Endothelial cell of umbilical vein (primary cell): ENCODE measurements at regions not wholly inside any gene's neighbourhood (a gene's known extent, or its start where the extent isn't known, plus 50 kb on each side); places are given as distances from the start of the nearest gene placed in this dataset.

Experiments used
- BruUV-seq: library from RNA; stranded (reverse); fragments of 400-500 nt; replicated peaks from 2 replicates; lab custom pipeline; 2021; lab: Mats Ljungman, UMichigan
- CTCF ChIA-PET: fragments of 300-600, 350-600 bp; sonication (Branson Sonifier 250); formaldehyde crosslinking; loops from one replicate; lab custom pipeline; 2021; ENCODE audit warnings: antibody characterized with exemption, inconsistent platforms; lab: Charles Lee
- POLR2A ChIA-PET: fragments of 300-600, 350-600 bp; sonication (Branson Sonifier 250); formaldehyde crosslinking; loops from one replicate; lab custom pipeline; 2021; ENCODE audit warnings: antibody characterized with exemption, inconsistent platforms; lab: Charles Lee
- DNase-seq: peaks from one replicate; pipeline ENCODE4 v3.0.0-alpha.2; 2011; ENCODE audit warnings: low read depth, low spot score
- FAIRE-seq: peaks from 2 replicates; lab custom pipeline; 2011; peaks lifted over from hg19 to GRCh38; lab: Jason Lieb, UNC
- H2AFZ ChIP-seq: 2 replicates; pipeline ENCODE4 v1.6.0; 2012; ENCODE audit warnings: low read depth, low read length, control low read depth, inconsistent platforms
- H3K27ac ChIP-seq: 2 replicates; pipeline ENCODE4 v1.5.1; 2011; ENCODE audit warnings: low read depth, mild to moderate bottlenecking, control low read depth, low read length, moderate library complexity; ENCODE audit not compliant: insufficient read depth
- H3K27me3 ChIP-seq, 2 experiments: 2 replicates each; pipeline versions ENCODE4 v1.6.0 to v1.6.1; 2011; ENCODE audit warnings: low read length in 2 of 2, mixed read lengths in 1 of 2; ENCODE audit not compliant: control insufficient read depth in 2 of 2, insufficient read depth in 2 of 2
- H3K36me3 ChIP-seq, 2 experiments: 2 replicates in 1 of 2; 3 replicates in 1 of 2; pipeline ENCODE4 v1.5.1; 2011; ENCODE audit warnings: low read length in 2 of 2, mild to moderate bottlenecking in 1 of 2, moderate library complexity in 1 of 2; ENCODE audit not compliant: control insufficient read depth in 2 of 2, insufficient read depth in 2 of 2; ENCODE audit errors: extremely low read depth in 1 of 2
- H3K4me1 ChIP-seq: 3 replicates; pipeline ENCODE4 v1.5.1; 2011; ENCODE audit warnings: mild to moderate bottlenecking, low read length; ENCODE audit not compliant: control insufficient read depth, insufficient read depth; ENCODE audit errors: extremely low read depth
- H3K4me2 ChIP-seq: 2 replicates; pipeline ENCODE4 v1.6.1; 2011; ENCODE audit warnings: low read length, control low read depth, mixed read lengths; ENCODE audit not compliant: insufficient read depth
- H3K4me3 ChIP-seq, 3 experiments: fragments of 200-600 bp in 1 of 3; sonication (generic), shearing (Covaris generic) in 1 of 3; replicated peaks in 1 of 3; 2 replicates each; pipeline ENCODE4 v1.5.1; 2011 to 2016; ENCODE audit warnings: control low read depth in 3 of 3, low read length in 3 of 3, mild to moderate bottlenecking in 2 of 3, inconsistent platforms in 1 of 3, low read depth in 1 of 3, moderate library complexity in 1 of 3; ENCODE audit not compliant: insufficient read depth in 1 of 3
- H3K79me2 ChIP-seq: 2 replicates; pipeline ENCODE4 v1.6.0; 2012; ENCODE audit warnings: low read length, inconsistent platforms; ENCODE audit not compliant: control insufficient read depth, insufficient read depth
- H3K9ac ChIP-seq: replicated peaks from 2 replicates; pipeline ENCODE3; 2011; ENCODE audit warnings: low read length, control low read depth; ENCODE audit not compliant: insufficient read depth; ENCODE audit errors: extremely low read depth
- H3K9me1 ChIP-seq: replicated peaks from 3 replicates; pipeline ENCODE4 v1.6.0; 2011; ENCODE audit warnings: mild to moderate bottlenecking, low read length; ENCODE audit not compliant: control insufficient read depth, insufficient read depth; ENCODE audit errors: extremely low read depth
- H3K9me3 ChIP-seq: replicated peaks from 2 replicates; pipeline ENCODE4 v1.5.1; 2012; ENCODE audit warnings: low read length, inconsistent platforms; ENCODE audit not compliant: control insufficient read depth, insufficient read depth
- H4K20me1 ChIP-seq: replicated peaks from 2 replicates; pipeline ENCODE3; 2011; ENCODE audit warnings: mild to moderate bottlenecking, low read length; ENCODE audit not compliant: control insufficient read depth, insufficient read depth; ENCODE audit errors: extremely low read depth
- EZH2 ChIP-seq: IDR thresholded peaks from 2 replicates; pipeline ENCODE4 v1.6.1; 2012; ENCODE audit warnings: borderline replicate concordance, low read depth, mild to moderate bottlenecking, moderate library complexity, low read length, inconsistent platforms; ENCODE audit not compliant: severe bottlenecking
- FOS ChIP-seq: IDR thresholded peaks from 2 replicates; pipeline ENCODE4 v1.6.1; 2011; ENCODE audit warnings: mild to moderate bottlenecking, low read length, moderate library complexity, borderline replicate concordance; ENCODE audit not compliant: insufficient read depth
- GATA2 ChIP-seq: IDR thresholded peaks from 2 replicates; pipeline ENCODE4 v1.7.0; 2011; ENCODE audit warnings: low read depth, mild to moderate bottlenecking, moderate library complexity, mixed read lengths, low read length; ENCODE audit not compliant: insufficient read length, insufficient read depth
- JUN ChIP-seq: IDR thresholded peaks from 2 replicates; pipeline ENCODE4 v1.6.1; 2011; ENCODE audit warnings: borderline replicate concordance, low read depth; ENCODE audit not compliant: insufficient read length, insufficient read depth
- POLR2A ChIP-seq: IDR thresholded peaks from 2 replicates; pipeline ENCODE4 v1.6.1; 2012; ENCODE audit warnings: low read depth, mild to moderate bottlenecking, control low read depth, low read length
- POLR2AphosphoS5 ChIP-seq: IDR thresholded peaks from 2 replicates; pipeline ENCODE4 v1.6.1; 2012; ENCODE audit warnings: low read depth, mild to moderate bottlenecking, control low read depth, low read length, moderate library complexity; ENCODE audit not compliant: insufficient read depth
- dilution Hi-C: fragments of 300-500 bp; cut with MboI; formaldehyde crosslinking; loops from one replicate; pipeline ENCODE4 v1.15.0; 2019; ENCODE audit warnings: low sequenced_read_pairs; ENCODE audit not compliant: extremely low pct_ligation_motif_present
- intact Hi-C: fragments of 100-400 bp; cut with micrococcal nuclease; formaldehyde crosslinking; loops from one replicate; pipeline ENCODE4 v1.10.0; 2022
- TF ChIP-seq, protein P1 (sequence below), 2 donors: IDR thresholded peaks; 1 replicate in 1 of 2; 2 replicates in 1 of 2; pipeline ENCODE4 v1.5.1; 2011; ENCODE audit warnings: low read length in 2 of 2, mild to moderate bottlenecking in 2 of 2, moderate library complexity in 2 of 2, control low read depth in 1 of 2, inconsistent platforms in 1 of 2, low read depth in 1 of 2; ENCODE audit not compliant: insufficient read depth in 1 of 2; ENCODE audit errors: extremely low read depth in 1 of 2
- TF ChIP-seq, protein P2 (sequence below): IDR thresholded peaks from 2 replicates; pipeline ENCODE4 v1.6.1; 2011; ENCODE audit not compliant: insufficient read depth, insufficient read length

DNA sequence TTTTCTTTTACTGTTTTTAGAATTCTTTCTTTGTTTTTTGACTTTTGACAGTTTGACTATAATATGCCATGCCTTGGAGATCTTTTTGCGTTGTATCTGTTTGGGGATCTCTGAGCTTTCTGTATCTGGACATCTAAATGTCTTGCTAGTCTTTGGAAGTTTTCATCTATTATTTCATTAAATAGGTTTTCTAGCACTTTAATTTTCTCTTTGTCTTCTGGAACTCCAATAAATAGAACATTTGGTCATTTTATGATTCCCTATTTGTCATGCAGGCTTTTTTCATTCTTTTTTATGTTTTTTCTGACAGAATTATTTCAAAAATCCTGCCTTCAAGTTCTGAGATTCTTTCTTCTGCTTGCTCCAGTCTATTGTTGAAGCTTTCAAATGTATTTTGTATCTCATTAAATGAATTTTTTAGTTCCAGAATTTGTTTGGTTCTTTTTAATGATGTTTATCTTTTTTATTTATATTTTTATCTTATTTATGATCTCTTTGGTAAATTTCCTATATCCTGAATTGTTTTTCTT lies 201.4 kb downstream of the CHD9NB start:
- dilution Hi-C loops, result no loop called here
- TF ChIP-seq POLR2A (no peak), EZH2 (no peak), JUN (no peak), FOS (no peak), GATA2 (no peak)
- TF ChIP-seq, protein P1, sequence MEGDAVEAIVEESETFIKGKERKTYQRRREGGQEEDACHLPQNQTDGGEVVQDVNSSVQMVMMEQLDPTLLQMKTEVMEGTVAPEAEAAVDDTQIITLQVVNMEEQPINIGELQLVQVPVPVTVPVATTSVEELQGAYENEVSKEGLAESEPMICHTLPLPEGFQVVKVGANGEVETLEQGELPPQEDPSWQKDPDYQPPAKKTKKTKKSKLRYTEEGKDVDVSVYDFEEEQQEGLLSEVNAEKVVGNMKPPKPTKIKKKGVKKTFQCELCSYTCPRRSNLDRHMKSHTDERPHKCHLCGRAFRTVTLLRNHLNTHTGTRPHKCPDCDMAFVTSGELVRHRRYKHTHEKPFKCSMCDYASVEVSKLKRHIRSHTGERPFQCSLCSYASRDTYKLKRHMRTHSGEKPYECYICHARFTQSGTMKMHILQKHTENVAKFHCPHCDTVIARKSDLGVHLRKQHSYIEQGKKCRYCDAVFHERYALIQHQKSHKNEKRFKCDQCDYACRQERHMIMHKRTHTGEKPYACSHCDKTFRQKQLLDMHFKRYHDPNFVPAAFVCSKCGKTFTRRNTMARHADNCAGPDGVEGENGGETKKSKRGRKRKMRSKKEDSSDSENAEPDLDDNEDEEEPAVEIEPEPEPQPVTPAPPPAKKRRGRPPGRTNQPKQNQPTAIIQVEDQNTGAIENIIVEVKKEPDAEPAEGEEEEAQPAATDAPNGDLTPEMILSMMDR (IDR thresholded peaks at IDR 0.05; ENCODE audit: extremely low read depth in 1 of 2, insufficient read depth in 1 of 2, low read depth in 1 of 2, low read length in 2 of 2), result no peak
- no peak for FAIRE-seq
- Histone ChIP-seq H3K4me1 (no peaks in the 10 kb centered on the region), H2AFZ (no peak overlapping the region), H3K27me3 (no peaks in the 10 kb centered on the region), H3K4me3 (no peak overlapping the region), H4K20me1 (no peaks in the 10 kb centered on the region), H3K9me3 (peaks cover 2% of the 10 kb centered on the region), H3K9me1 (no peaks in the 10 kb centered on the region), H3K4me2 (no peak overlapping the region), H3K79me2 (no peaks in the 10 kb centered on the region), H3K9ac (no peak overlapping the region), H3K27ac (no peak overlapping the region), H3K36me3 (no peaks in the 10 kb centered on the region)
- ChIA-PET POLR2A (no interaction called here), CTCF (no interaction called here)
- intact Hi-C loops, result no loop called here
- BruUV-seq, result no TSS peak
- no peak for DNase-seq

DNA sequence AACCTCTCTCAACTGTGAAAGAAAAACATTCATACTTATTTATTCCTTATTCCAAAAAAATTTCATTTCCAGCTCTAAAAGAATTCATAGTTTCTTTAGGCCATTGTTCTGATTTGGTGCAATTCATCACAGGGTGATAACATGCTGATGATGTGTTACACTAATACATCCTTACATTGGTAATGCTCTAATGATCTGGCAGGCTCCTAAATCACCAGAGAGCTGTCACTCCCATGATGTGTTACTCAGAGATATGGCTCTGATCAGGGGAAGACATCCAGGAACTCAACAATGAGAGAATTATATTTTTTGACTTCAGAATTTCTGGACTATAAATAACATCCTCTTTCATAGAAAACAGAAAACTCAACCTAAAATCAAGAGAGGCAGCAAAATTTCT lies 209.3 kb downstream of the CHD9NB start:
- H3K4me2 ChIP-seq, result no peak overlapping the region
- H2AFZ ChIP-seq, result no peak overlapping the region
- H3K4me3 ChIP-seq, result no peak overlapping the region
- no peaks in the 10 kb centered on the region for H3K4me1 ChIP-seq
- FAIRE-seq (no peak), DNase-seq (no peak)
- H3K36me3 ChIP-seq, result no peaks in the 10 kb centered on the region
- no peak for TF ChIP-seq GATA2
- TF ChIP-seq POLR2AphosphoS5, result no peak
- TF ChIP-seq, protein P2, sequence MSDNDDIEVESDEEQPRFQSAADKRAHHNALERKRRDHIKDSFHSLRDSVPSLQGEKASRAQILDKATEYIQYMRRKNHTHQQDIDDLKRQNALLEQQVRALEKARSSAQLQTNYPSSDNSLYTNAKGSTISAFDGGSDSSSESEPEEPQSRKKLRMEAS, result no peak
- TF ChIP-seq, protein P1 (IDR thresholded peaks at IDR 0.05; ENCODE audit: extremely low read depth in 1 of 2, insufficient read depth in 1 of 2, low read depth in 1 of 2, low read length in 2 of 2), result no peak
- intact Hi-C loops (no loop called here), dilution Hi-C loops (no loop called here)
- POLR2A ChIA-PET, result no interaction called here
- no peaks in the 10 kb centered on the region for H3K79me2 ChIP-seq
- no TSS peak for BruUV-seq
- H3K27ac ChIP-seq, result no peak overlapping the region
- no peaks in the 10 kb centered on the region for H3K27me3 ChIP-seq
- no peaks in the 10 kb centered on the region for H3K9me3 ChIP-seq
- H3K9ac ChIP-seq, result no peak overlapping the region
- H3K9me1 ChIP-seq, result no peaks in the 10 kb centered on the region
- CTCF ChIA-PET, result no interaction called here
- no peaks in the 10 kb centered on the region for H4K20me1 ChIP-seq
